DOHH2 (cell line): ENCODE measurements at regions not wholly inside any gene's neighbourhood (a gene's known extent, or its start where the extent isn't known, plus 50 kb on each side); places are given as distances from the start of the nearest gene placed in this dataset.

Experiments used
- H3F3A ChIP-seq: fragments of 200-600 bp; sonication (generic), shearing (Covaris generic); 2 replicates; pipeline ENCODE4 v1.6.0; 2016; ENCODE audit warnings: antibody characterized with exemption, mild to moderate bottlenecking; ENCODE audit not compliant: control insufficient read depth, insufficient read depth
- H3K27ac ChIP-seq: fragments of 200-600 bp; sonication (generic); 2 replicates; pipeline ENCODE4 v1.5.1; 2014; ENCODE audit warnings: low read depth, mild to moderate bottlenecking, low read length, moderate library complexity
- H3K27me3 ChIP-seq: fragments of 200-600 bp; sonication (generic); 2 replicates; pipeline ENCODE4 v1.6.1; 2014; ENCODE audit warnings: mild to moderate bottlenecking, low read length, mixed read lengths; ENCODE audit not compliant: control insufficient read depth
- H3K36me3 ChIP-seq: fragments of 200-600 bp; sonication (generic); 2 replicates; pipeline ENCODE4 v1.6.1; 2014; ENCODE audit warnings: mild to moderate bottlenecking, low read length, moderate library complexity, mixed read lengths; ENCODE audit not compliant: control insufficient read depth
- H3K4me1 ChIP-seq: fragments of 200-600 bp; sonication (generic); 2 replicates; pipeline ENCODE4 v1.6.1; 2014; ENCODE audit warnings: mild to moderate bottlenecking, low read length, mixed read lengths; ENCODE audit not compliant: control insufficient read depth
- H3K4me2 ChIP-seq: fragments of 200-600 bp; sonication (generic); 2 replicates; pipeline ENCODE4 v1.6.0; 2014; ENCODE audit warnings: mild to moderate bottlenecking, low read length, moderate library complexity
- H3K4me3 ChIP-seq: fragments of 200-600 bp; sonication (generic); 2 replicates; pipeline ENCODE4 v1.5.1; 2014; ENCODE audit warnings: mild to moderate bottlenecking, low read length, mixed read lengths
- H3K79me2 ChIP-seq: fragments of 200-600 bp; sonication (generic); 2 replicates; pipeline ENCODE4 v1.6.1; 2014; ENCODE audit warnings: mild to moderate bottlenecking, low read length, mixed read lengths; ENCODE audit not compliant: control insufficient read depth
- H3K9me2 ChIP-seq: fragments of 200-600 bp; sonication (generic); replicated peaks from 2 replicates; pipeline ENCODE4 v1.6.1; 2014; ENCODE audit warnings: mild to moderate bottlenecking, low read length, mixed read lengths; ENCODE audit not compliant: control insufficient read depth
- H3K9me3 ChIP-seq: fragments of 200-600 bp; sonication (generic); 2 replicates; pipeline ENCODE4 v1.6.1; 2014; ENCODE audit warnings: antibody characterized with exemption, low read length, mixed read lengths; ENCODE audit not compliant: control insufficient read depth, insufficient read depth
- H4K20me1 ChIP-seq: fragments of 200-600 bp; sonication (generic); 2 replicates; pipeline ENCODE4 v1.6.0; 2014; ENCODE audit warnings: low read depth, mild to moderate bottlenecking, antibody characterized with exemption, low read length, moderate library complexity; ENCODE audit not compliant: control insufficient read depth, insufficient read depth
- CTCF ChIP-seq: fragments of 200-600 bp; sonication (generic); IDR thresholded peaks from one replicate; pipeline ENCODE4 v1.5.1; 2014; ENCODE audit warnings: antibody characterized with exemption, mild to moderate bottlenecking, low read depth, low read length; ENCODE audit not compliant: poor library complexity, severe bottlenecking
- EZH2phosphoT487 ChIP-seq: fragments of 200-600 bp; sonication (generic); IDR thresholded peaks from 2 replicates; pipeline ENCODE4 v1.6.1; 2017; ENCODE audit warnings: borderline replicate concordance, mild to moderate bottlenecking, antibody characterized with exemption, low read length, moderate library complexity, mixed read lengths

GRCh38 chr16:80903616-80904015 is 99.2 kb upstream of the CDYL2 start:
- no peaks in the 10 kb centered on the region for H3K36me3 ChIP-seq
- H3K9me2 ChIP-seq = no peaks in the 10 kb centered on the region
- TF ChIP-seq EZH2phosphoT487 = no peak
- TF ChIP-seq CTCF = no peak
- no peak overlapping the region for H3K27ac ChIP-seq
- no peaks in the 10 kb centered on the region for H3K9me3 ChIP-seq
- H3K27me3 ChIP-seq = no peaks in the 10 kb centered on the region
- H4K20me1 ChIP-seq = no peaks in the 10 kb centered on the region
- H3K79me2 ChIP-seq = no peaks in the 10 kb centered on the region
- no peaks in the 10 kb centered on the region for H3K4me1 ChIP-seq
- no peak overlapping the region for H3K4me3 ChIP-seq
- H3F3A ChIP-seq = no peaks in the 10 kb centered on the region
- H3K4me2 ChIP-seq = no peak overlapping the region

GRCh38 chr16:80902306-80903110 is 98.1 kb upstream of the CDYL2 start:
- H3K79me2 ChIP-seq = no peaks in the 10 kb centered on the region
- H3F3A ChIP-seq = no peaks in the 10 kb centered on the region
- H3K27me3 ChIP-seq = no peaks in the 10 kb centered on the region
- H3K27ac ChIP-seq = no peak overlapping the region
- TF ChIP-seq CTCF (no peak), EZH2phosphoT487 (no peak)
- H3K36me3 ChIP-seq = no peaks in the 10 kb centered on the region
- no peaks in the 10 kb centered on the region for H3K4me1 ChIP-seq
- no peak overlapping the region for H3K4me3 ChIP-seq
- H4K20me1 ChIP-seq = no peaks in the 10 kb centered on the region
- no peaks in the 10 kb centered on the region for H3K9me3 ChIP-seq
- no peaks in the 10 kb centered on the region for H3K9me2 ChIP-seq
- no peak overlapping the region for H3K4me2 ChIP-seq

- Histone ChIP-seq H3K4me1 (no peaks in the 10 kb centered on the region), H3K27ac (no peak overlapping the region), H3K4me2 (no peak overlapping the region), H3K36me3 (no peaks in the 10 kb centered on the region), H3K9me2 (no peaks in the 10 kb centered on the region), H3K79me2 (no peaks in the 10 kb centered on the region), H4K20me1 (no peaks in the 10 kb centered on the region), H3K4me3 (no peak overlapping the region), H3F3A (no peaks in the 10 kb centered on the region), H3K9me3 (no peaks in the 10 kb centered on the region), H3K27me3 (no peaks in the 10 kb centered on the region)
- no peak for TF ChIP-seq CTCF
- no peak for TF ChIP-seq EZH2phosphoT487
These were observed 96.2 kb upstream of the CDYL2 start for GRCh38 chr16:80900593-80900954.
